Epithelial cell of proximal tubule (primary cell): ENCODE measurements at regions not wholly inside any gene's neighbourhood (a gene's known extent, or its start where the extent isn't known, plus 50 kb on each side); places are given as distances from the start of the nearest gene placed in this dataset.

Experiments
- DNase-seq: peaks from one replicate; pipeline ENCODE4 v3.0.0-alpha.2; 2011; ENCODE audit warnings: low read depth
- H3K4me3 ChIP-seq: 2 replicates; pipeline ENCODE4 v1.5.1; 2011; ENCODE audit warnings: low read depth, mild to moderate bottlenecking, low read length
- TF ChIP-seq, protein P1 (sequence below): conservative IDR thresholded peaks from 2 replicates; pipeline ENCODE4 v1.5.1; 2012; ENCODE audit warnings: low read depth, mild to moderate bottlenecking, low read length

GRCh38 chr5:68591850-68592249 lies 376.3 kb downstream of the PIK3R1 start:
- no peak for DNase-seq
- TF ChIP-seq, protein P1, sequence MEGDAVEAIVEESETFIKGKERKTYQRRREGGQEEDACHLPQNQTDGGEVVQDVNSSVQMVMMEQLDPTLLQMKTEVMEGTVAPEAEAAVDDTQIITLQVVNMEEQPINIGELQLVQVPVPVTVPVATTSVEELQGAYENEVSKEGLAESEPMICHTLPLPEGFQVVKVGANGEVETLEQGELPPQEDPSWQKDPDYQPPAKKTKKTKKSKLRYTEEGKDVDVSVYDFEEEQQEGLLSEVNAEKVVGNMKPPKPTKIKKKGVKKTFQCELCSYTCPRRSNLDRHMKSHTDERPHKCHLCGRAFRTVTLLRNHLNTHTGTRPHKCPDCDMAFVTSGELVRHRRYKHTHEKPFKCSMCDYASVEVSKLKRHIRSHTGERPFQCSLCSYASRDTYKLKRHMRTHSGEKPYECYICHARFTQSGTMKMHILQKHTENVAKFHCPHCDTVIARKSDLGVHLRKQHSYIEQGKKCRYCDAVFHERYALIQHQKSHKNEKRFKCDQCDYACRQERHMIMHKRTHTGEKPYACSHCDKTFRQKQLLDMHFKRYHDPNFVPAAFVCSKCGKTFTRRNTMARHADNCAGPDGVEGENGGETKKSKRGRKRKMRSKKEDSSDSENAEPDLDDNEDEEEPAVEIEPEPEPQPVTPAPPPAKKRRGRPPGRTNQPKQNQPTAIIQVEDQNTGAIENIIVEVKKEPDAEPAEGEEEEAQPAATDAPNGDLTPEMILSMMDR: no peak
- H3K4me3 ChIP-seq: no peak overlapping the region

DNA sequence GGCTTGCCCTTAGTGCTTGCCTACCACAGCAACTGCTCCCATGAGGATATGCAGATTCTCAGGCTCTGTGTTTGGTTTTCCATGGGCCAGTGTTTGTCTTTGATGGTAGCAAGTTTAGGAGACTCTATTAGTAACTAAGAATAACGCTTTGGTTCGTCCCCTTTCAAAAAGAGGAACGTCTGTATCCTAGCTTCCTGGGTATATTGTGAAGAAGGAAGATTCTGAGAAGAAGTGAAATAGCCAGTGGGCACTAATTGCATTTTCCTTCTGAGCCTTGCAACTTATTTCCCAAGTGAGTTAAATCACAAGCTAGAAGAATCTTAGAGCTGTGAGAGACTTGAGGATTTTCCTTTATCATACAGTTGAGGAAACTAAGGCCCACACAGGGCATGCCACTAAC lies 376.8 kb downstream of the PIK3R1 start:
- H3K4me3 ChIP-seq: no peak overlapping the region
- no peak for DNase-seq
- TF ChIP-seq, protein P1: no peak

GRCh38 chr5:68593211-68593671 lies 377.7 kb downstream of the PIK3R1 start:
- no peak for DNase-seq
- H3K4me3 ChIP-seq: no peak overlapping the region
- TF ChIP-seq, protein P1: no peak

DNA sequence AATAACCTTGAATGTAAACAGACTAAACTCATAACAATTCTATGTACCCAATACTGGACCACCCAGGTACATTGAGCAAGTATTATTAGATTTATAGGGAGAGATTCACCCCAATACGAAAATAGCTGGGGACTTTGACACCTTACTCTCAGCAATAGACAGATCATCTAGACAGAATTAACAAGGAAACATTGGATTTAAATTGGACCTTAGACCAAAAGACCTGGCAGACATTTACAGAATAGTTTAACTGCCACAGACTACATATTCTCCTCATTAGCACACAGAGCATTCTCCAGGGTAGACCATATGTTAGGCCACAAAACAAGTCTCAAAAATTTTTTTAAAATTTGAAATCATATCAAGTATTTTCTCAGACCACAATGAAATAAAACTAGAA lies 397.4 kb downstream of the PIK3R1 start:
- H3K4me3 ChIP-seq: no peak overlapping the region
- DNase-seq: no peak

DNA sequence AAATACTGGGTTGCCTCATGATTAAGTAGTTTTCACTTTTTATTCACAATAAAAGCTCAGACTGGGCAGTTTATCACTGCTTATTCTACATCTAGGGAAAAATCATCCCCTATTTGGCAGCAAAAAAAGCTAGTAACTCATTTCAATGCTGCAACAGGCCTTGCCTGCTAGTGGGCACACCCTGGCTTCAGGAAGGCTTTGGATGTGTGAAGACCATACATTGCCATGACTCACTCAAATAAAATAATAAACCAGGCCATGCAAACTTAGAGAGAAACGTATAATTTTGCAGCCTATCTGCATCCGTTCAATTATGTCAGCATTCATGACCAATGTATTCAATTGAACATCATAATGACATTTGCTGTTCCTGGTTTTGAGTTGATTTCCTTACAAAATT lies 402.9 kb downstream of the PIK3R1 start:
- TF ChIP-seq, protein P1: no peak
- DNase-seq: no peak
- no peak overlapping the region for H3K4me3 ChIP-seq

More for the DNA sequence above, 397.4 kb downstream of the PIK3R1 start:
- TF ChIP-seq, protein P1: no peak

GRCh38 chr5:68627001-68627400 lies 411.4 kb downstream of the PIK3R1 start:
- no peak overlapping the region for H3K4me3 ChIP-seq
- TF ChIP-seq, protein P1: no peak
- no peak for DNase-seq

DNA sequence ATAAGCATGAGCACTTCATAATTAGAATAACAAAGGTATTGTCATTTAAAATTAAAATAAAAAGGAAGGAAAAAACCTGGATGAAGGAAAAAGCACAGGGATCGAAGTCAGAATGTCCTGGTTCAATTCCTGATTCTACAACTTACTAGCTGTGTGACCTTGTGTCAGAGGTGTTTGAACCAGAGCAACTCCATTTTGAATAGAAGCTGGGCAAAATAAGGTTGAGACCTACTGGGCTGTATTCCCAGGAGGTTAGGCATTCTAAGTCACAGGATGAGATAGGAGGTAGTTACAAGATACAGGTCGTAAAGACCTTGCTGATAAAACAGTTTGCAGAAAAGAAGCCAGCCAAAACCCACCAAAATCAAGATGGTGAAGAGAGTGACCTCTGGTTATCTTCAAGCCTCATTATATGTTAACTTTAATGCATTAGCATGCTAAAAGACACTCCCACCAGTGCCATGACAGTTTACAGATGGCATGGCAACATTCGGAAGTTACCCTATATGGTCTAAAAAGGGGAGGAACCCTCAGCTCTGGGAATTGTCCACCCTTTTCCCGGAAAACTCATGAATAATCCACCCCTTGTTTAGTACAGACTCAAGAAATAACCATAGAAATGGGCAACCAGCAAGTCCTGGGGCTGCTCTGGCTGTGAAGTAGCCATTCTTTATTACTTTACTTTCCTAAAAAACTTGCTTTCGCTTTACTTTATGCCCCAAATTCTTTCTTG lies 412.7 kb downstream of the PIK3R1 start:
- H3K4me3 ChIP-seq: no peak overlapping the region
- TF ChIP-seq, protein P1: no peak
- DNase-seq: no peak
